Stimulated activated CD4-positive, alpha-beta T cell treated with anti-CD3 and anti-CD28 coated beads, Interleukin-1b, Interleukin-23, amount 100 ng/mL, for 24 hours (primary cell): ENCODE measurements at regions not wholly inside any gene's neighbourhood (a gene's known extent, or its start where the extent isn't known, plus 50 kb on each side); places are given as distances from the start of the nearest gene placed in this dataset.
"Not testable (repeated sequence)": the region's sequence is repeated elsewhere in the genome, so short reads cannot be mapped to it uniquely, and the experiment has no call there.

Experiments used
- DNase-seq, 4 experiments: peaks; one replicate each; pipeline ENCODE4 v3.0.0-alpha.2; 2020; ENCODE audit warnings: low read depth in 4 of 4, low spot score in 1 of 4

DNA sequence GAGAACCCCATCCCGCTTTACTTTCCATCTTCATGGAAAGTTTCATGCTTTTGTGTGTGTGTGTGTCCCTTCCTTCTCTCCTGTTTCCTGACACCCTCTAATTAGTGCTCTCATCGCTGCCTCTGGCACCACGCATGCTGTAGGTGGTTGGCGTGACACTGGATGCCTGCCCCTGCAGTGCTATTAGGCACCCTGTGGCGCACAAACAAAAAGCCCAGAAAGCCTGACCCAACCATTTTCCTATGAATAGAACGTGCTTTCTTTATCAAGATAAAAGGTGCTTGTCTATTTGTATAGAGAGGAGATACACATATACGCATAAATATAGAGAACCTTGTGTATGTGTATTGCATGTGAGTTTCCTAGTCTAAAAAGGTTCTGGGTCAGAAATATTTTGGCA, 120.8 kb upstream of the CDCA7L start:
- DNase-seq = no peak

DNA sequence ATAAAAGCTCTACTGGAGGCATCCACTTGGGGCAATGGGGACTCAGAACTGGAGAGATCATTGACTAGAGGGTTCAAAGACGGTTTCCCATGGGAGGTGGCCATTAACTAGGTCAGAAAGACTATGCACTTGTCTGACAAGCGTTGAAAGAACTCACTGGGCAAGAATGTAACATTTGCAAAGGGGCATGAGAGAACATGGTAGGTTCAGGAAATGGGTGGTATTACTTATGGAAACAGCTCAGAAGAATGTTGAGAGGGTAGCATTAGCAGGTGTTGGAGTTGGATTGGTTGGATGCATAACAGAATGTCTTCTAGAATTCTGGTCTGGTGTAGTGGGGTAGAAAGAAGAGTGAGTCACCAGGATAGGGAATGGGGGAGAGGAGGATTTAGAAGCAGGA, 119.1 kb upstream of the CDCA7L start:
- DNase-seq = no peak

DNA sequence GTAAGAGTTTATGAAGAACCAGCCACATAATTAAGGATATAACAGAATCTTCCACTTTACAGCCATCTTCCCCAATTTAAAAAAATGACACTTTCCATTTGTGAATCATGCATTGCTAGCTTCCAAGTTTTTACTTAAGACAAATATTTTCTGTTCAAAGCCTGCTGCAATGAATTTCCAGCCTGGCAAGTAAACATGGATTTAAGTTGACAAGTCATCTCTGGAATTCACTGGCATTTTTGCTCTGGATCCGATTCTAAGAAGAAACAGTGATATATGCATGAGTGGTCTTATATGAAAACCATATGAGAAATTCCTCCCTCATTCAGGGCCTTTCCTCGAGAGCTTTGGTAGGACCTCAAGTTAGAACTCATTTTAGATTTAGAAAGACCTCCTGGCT, 116.1 kb upstream of the CDCA7L start:
- DNase-seq = no peak

DNA sequence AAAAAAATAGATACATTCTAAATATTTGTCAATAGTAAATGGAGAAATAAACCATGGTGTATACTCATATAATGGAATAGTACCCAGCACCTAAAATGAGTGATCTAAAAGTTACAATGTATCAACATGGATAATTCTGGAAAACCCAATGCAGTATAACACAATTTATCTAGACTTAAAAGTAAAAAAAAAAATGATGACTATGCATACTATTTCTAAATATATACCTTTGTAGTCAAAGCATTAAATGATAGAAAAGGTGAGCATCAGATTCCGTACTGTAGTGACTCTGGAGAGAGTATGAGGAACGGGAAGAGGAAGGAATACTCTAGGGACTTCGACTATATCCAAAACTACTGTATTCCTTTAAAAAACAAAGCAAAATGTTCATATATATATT, 115.2 kb upstream of the CDCA7L start:
- no peak for DNase-seq

DNA sequence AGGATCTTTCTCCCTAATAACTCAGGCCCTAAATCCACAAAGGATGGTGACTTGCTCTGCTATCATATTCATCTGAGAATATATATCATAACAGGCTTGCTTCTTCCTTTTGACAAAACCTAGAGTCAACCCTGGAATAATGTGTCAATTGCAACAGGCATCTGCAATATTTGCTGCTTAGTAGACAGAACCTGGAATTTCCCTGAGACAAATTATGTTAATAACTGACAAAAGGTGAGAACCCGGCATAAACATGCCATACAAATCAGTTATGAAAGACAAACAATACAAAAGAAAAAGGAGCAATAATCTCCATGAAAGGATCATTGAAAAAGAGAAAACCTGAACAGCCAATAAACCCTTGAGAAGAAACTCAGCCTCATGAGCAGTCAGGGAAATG, 114.5 kb upstream of the CDCA7L start:
- no peak for DNase-seq

DNA sequence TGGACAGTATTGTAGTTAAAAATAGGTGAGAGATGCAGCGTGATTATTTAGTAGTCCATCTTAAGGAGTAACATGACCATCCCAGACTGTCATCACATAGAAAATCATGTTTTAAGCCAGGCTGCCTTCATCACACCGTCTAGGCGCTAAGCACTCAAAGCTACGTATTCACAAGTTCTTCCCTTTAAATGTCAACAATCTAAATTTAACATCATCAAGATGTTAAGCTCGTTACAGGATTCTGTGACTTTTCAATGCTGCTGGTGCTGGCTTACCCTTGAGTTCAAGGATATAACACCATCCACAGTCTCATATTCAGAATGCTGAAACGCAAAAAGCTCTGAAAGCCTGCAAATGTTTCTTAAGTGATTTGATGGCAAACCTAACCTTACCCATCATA, 109.5 kb upstream of the CDCA7L start:
- DNase-seq = no peak

DNA sequence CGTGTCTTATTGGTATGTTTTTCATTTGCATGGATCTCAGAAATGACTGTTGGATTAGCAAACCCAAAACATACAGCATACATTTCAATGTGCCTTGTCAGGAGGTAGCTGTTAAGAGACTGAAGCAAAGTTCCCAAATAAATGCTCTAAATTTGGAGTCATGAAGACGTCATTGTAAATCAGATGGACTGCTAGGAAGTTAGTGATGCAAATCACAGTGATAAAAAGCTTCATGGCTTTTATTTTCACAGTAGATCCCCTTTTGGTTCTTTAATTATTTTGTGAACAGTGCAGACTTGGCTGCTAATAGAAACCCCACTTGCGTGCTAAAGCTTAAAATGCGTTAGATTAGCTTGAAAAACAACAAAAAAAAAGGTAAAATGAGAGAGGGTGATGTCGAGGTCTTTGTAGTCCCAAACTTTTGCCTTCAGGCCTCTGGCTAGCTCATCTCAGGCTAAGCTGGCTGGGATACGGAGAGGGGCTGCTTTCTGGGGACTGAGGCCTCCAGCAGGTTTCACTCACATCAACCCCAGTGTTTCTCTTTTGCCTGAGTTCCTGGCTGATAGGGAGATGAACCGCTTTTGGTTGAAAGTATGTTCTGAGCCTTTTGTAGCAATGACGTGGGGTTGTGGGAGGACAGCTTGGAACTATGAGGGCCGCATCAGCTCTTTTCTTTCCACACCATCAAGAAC, 107.1 kb upstream of the CDCA7L start:
- DNase-seq = no peak

DNA sequence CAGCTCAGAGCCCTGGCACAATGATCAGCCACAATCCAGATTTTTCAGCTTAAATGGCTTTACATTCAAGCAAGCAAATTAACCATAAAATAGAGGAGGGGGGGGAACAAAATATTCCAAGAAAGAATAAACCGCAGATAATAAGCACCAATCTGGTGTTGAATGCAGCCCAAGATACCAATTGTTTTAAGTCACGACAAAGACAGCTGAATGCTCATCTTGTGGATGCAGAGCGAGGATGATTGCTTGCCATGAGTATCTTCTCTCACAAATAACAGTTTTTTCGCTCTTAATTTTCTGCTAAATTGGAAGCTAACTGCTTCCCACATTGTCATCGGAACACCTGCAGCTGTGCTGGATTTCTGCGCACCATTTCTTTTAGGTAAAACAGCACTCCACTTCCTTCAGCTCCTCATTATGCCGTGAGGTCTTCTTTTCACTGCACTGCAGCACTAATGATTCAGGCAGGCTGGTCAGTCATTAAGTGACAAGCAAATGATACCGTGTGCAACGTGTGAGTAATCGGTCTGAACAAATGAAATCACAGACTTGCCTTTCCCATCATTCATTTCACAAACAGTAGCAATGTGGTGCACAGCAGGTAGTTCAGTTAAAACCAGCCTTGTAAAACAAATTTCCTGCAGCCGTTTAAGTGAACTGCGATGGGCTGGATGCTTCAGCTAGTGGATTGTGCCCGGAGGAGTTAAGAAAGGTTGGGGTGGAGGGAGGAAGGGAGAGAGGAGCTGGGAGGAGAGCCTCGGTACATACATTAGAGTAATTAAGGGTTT, 106.4 kb upstream of the CDCA7L start:
- DNase-seq = no peak

DNA sequence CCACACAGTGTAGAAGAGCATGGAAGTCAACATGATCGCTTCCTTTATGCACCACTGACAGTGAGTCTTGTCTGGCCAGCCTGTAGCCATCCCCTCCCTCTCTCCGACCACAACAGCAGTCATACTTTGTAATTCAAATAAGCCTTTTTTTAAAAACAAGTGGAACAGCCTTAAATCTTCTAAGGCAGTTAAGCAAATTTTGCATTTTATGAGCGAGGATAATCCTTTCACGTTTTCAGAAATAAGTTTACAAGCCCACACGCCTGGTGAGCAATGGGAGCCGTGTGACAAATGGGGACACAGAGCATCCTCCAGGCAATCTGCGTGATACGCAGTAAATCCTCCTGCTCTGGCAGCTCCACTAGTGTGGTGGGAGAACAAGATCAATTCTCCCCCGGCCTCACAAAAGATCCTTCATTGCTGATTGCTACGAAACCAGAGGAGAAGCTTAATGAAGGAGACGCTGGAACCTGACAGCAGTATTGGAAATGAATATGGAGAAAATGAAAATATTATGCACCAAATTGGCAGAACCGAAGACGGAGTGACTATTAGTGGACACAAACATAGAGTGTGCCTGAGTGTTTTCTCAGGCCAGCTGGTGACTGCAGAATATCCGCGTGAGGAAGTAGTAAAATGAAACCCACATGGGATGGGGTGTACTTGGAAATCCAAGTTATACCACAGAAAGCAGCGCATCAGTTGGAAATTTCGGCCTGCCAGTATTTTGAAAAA, 104.2 kb upstream of the CDCA7L start:
- no peak for DNase-seq

DNA sequence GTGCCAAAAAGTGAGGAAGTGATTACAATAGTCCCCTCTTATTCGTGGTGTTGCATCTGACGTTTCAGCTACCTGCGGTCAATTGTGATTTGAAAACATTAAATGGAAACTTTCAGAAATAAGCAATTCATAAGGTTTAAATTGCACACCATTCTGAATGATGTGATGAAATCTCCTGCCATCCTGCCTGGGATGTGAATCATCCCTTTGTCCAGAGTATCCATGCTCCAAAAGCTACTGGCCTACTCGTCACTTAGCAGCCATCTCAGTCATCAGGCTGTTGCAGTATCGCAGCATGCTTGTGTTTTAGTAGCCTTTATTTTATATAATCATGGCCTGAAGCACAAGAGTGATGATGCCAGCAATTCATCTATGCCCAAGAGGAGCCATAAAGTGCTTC, 97.7 kb upstream of the CDCA7L start:
- DNase-seq = no peak

DNA sequence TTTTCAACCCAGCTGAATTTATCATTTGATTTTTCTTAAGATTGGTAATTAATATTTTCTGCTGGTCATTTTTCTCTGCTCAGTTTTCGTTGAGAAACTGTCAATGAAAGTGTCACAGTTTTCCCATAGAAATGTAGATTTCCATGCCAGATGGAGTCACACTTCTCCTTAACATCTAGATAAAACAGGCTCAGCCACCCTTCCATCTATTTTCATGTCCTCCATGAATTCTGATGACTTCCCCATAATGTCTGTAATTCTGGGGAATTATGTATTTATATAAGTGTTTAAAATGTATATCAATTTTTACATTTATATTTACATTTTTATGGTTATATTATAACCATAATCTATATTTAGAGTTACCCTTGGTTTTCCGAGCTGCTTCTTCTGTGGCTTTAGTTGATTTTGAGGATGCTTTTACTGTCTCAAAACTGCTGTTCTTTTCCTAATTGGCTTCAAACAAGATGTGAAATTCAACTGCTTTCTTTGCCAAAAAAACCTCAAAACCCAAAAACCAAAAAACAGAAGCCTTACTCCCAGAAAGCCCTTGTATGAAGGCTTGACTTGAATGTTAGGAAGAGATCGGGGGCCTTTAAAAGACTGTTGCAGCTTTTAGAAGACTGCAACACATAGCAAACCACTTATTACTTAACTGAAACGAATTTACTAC, 95.4 kb upstream of the CDCA7L start:
- no peak for DNase-seq

DNA sequence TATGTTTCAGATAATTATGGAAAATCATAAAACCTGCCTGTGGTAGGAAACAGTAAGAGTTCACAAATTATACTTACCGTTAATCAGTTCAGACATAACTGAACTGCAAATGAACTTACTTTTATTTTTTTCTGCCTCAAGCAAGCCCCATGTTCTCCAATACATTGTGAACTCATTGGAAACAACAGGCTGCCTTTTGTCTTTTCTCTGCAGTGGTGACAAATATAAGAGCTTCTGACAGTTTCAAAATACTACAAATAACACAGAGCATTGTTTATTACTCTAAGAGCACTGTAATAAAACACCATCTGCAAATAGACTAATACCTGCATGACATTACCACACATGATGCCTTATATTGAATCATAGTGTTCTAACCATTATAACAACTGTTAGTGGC, 94.0 kb upstream of the CDCA7L start:
- DNase-seq = no peak

DNA sequence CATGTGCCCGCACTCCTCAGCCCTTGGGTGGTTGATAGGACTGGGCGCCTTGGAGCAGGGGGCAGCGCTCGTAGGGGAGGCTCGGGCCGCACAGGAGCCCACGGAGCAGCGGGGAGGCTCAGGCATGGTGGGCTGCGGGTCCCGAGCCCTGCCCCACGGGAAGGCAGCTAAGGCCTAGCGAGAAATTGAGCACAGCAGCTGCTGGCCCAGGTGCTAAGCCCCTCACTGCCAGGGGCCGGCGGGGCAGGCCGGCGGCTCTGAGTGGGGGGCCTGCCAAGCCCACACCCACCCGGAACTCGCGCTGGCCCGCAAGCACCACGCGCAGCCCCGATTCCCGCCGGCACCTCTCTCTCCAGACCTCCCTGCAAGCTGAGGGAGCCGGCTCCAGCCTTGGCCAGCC, 86.7 kb upstream of the CDCA7L start:
- DNase-seq = not testable (repeated sequence)

DNA sequence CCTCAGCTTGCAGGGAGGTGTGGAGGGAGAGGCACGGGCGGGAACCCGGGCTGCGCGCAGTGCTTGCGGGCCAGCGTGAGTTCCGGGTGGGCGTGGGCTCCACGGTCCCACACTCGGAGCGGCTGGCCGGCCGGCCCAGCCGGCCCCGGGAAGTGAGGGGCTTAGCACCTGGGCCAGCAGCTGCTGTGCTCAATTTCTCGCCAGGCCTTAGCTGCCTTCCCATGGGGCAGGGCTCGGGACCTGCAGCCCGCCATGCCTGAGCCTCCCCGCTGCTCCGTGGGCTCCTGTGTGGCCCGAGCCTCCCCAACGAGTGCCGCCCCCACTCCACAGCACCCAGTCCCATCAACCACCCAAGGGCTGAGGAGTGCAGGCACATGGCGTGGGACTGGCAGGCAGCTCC, 83.0 kb upstream of the CDCA7L start:
- not testable (repeated sequence) for DNase-seq

DNA sequence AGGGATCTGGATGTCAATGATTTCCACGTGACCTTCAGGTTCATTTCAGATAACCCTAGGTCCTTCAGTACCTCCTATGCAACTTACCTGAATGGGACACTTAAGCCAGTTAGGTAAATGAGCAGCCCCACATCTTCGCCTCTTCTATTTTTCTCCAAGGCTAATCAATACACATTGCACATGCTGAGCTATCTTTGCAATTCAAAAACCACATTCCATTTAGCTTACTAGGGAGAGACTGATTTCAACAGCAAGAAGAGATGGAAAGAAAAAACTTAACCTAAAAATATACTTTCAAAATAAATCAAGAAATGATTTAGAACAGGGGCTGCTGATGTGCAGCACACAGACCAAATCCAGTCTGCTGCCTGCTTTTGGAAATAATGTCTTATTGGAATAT, 81.8 kb upstream of the CDCA7L start:
- DNase-seq = no peak

DNA sequence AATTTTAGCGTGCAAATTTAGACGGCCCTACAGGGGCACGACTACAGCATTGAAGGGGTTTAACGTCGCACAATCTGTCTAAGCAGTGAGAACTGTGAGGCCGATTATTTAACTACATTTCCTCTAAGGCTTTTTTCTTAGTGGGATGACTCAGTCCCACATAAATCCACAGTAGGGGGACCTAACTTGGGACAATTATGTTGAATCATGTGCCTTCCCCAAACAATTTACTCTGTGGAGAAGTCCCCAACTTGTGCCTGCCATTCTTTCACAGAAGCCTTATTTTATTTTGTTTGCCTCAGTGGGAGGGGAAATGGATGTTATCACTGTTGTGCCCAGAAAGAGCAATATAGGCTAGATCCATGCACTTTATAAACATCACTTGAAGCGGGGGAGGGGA, 80.3 kb upstream of the CDCA7L start:
- DNase-seq = no peak

DNA sequence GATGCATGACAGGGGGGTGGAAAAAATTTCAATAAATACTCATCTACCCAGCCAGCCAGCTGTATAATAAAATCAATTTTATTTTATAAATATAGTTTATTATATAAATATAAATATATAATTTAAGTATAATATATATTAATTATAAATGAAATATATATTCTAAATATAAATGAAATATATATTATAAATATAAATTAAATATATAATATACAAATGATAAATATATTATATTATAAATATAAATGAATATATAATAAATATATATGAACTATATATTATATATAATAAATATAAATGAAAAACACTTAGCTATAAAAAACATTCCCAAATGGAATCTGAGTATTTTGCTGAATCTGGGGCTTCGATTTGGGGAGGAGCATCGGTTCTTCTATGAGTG, 79.4 kb upstream of the CDCA7L start:
- DNase-seq = no peak

DNA sequence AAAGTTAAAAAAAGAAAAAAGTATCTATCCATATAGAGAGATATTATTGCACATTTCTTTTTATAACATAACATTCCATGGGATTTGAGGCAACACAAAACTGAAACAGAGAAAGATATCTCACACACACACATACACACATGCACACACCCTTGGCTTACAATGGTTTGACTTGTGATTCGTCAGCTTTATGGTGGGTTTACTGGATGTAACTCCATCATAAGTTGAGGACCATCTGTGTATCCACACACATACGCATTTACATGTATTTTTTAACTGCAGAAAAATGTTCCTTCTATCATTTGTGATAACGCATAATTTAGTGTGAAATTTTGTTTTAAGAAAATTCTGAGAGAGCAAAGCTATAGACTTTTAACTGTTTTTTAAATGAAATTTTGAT, 74.2 kb upstream of the CDCA7L start:
- no peak for DNase-seq

DNA sequence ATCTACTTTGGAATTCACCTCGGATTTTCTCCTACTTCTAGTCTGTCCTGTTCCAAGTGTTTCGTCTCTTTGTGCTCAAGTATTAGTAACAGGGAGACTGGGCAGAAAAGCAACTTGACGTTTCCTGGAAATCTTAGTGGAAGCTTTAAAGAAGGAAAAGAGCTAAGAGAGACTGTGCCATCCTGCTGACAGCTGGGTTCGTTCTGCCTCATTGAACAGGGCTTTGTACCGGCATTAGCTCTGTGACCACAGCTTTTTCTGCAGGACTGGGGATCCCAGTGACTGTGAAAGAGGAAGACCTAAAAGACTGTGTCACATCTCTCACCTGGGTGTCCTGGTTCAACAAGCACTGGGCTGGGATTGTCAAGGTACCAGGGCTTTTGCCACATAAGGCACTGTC, 70.8 kb upstream of the CDCA7L start:
- no peak for DNase-seq

DNA sequence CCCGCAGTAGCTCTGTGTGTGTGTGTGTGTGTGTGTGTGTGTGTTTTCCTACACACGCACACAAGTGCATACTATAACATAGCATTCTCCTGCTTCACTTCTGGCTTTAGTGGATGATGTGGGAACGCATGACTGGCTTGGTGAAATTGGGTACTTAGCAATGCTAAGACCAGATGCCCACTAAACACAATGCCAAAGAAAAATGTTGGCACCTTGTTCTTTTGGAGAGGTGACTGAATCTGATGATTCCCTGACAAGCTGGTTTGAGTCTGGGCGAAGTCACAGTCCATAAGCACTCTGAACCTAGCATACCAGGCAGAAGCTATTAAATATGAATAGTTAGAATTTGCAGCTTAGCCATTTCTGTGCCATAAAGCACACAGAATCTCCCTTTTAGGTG, 68.0 kb upstream of the CDCA7L start:
- DNase-seq = no peak

DNA sequence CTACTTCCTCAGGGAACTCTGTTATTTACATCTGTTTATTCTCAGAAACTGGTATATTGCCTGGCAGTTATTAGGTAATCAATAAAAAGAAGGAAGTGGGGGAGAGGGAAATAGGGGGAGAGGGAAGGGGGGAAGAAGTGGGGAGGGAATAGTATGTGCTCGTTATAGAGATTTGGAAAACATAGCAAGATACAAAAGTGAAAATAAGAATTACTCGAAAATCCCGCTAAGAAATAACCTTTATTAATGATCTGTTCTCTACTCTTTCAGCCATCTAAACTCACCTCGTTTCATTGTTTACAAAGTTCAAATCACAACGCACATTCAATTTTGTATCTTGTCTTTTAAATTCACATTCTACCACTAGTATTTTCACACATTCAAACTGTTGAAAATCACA, 63.0 kb upstream of the CDCA7L start:
- DNase-seq = no peak

DNA sequence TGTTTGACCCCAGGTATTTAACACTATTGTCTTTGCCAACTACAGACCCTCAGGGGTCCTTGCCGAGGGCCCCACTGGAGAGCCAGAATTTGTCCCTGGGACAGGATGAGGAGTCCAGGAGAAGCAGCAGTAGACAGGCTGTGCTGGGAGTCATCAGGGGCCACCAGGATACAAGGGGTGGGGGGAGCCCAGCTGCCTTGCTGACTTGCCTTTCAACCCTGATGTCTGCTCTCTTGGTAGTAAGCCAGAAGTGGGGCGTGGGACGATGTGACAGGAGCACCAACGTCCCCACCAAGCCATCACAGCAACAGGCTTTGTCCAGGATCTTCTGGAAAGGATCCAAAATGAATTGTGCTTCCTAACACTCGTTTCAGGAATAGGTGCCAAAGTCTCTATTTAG, 62.4 kb upstream of the CDCA7L start:
- no peak for DNase-seq
